ENCODE measurements at regions not wholly inside any gene's neighbourhood (a gene's known extent, or its start where the extent isn't known, plus 50 kb on each side); places are given as distances from the start of the nearest gene placed in this dataset.

DNA sequence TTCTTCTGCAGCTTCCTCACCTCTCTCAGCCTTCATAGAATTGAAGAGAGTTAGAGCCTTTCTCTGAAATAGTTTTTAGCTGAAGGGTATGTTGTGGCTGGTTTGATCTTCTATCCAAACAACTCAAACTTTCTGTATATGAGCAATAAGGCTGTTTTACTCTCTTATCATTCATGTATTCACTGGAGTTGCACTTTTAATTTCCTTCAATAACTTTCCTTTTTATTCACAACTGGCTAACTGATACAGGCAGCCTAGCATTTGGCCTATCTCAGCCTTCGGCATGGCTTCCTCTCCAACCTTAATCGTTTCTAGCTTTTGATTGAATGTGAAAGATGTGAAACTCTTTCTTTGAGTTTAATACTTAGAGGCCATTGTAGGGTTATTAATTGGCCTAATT lies 109.3 kb downstream of the GTPBP8 start:
- no peak for TF ChIP-seq ZNF274 (IDR thresholded peaks at IDR 0.05; ENCODE audit: low read depth, low read length)
- TF ChIP-seq YY1 (IDR thresholded peaks at IDR 0.05; ENCODE audit: insufficient read depth, insufficient read length) = no peak

Data from NT2/D1 (cell line).